ENCODE measurements at regions not wholly inside any gene's neighbourhood (a gene's known extent, or its start where the extent isn't known, plus 50 kb on each side); places are given as distances from the start of the nearest gene placed in this dataset.
"Not testable (repeated sequence)": the region's sequence is repeated elsewhere in the genome, so short reads cannot be mapped to it uniquely, and the experiment has no call there.

- 80% methylated on average over 1 of the region's 2 CpGs for WGBS (ENCODE audit: insufficient coverage)
- H3K27ac ChIP-seq (ENCODE audit: insufficient read depth in 1 of 2, low read depth in 1 of 2, low read length in 2 of 2, poor library complexity in 1 of 2, severe bottlenecking in 2 of 2), result no peak overlapping the region
- no peak overlapping the region for H3K4me3 ChIP-seq (ENCODE audit: control insufficient read depth in 1 of 7, extremely low read depth in 1 of 7, insufficient read depth in 4 of 7, low read depth in 2 of 7, low read length in 6 of 7)
- POLR2A ChIA-PET, result no interaction called here
- no peaks in the 10 kb centered on the region for H3K27me3 ChIP-seq (replicated peaks in 2 of 5; ENCODE audit: control insufficient read depth in 4 of 5, insufficient read depth in 5 of 5, low read length in 4 of 5)
- CTCF ChIA-PET, result no interaction called here
- no peak for DNase-seq
- H3K4me1 ChIP-seq (ENCODE audit: control extremely low read depth in 1 of 4, control insufficient read depth in 4 of 4, insufficient read depth in 4 of 4, low read length in 3 of 4), result no peaks in the 10 kb centered on the region
- H3K36me3 ChIP-seq (ENCODE audit: control insufficient read depth in 4 of 4, insufficient read depth in 4 of 4, low read length in 3 of 4), result no peaks in the 10 kb centered on the region
- no peaks in the 10 kb centered on the region for H3K9me3 ChIP-seq (ENCODE audit: control extremely low read depth in 1 of 5, control insufficient read depth in 4 of 5, insufficient read depth in 2 of 5, low read depth in 1 of 5, low read length in 4 of 5)
Observed at GRCh38 chr5:8730194-8730593, 815.7 kb downstream of the SEMA5A start.

- H3K4me1 ChIP-seq (ENCODE audit: control extremely low read depth in 1 of 4, control insufficient read depth in 4 of 4, insufficient read depth in 4 of 4, low read length in 3 of 4); CTCF ChIA-PET; H3K36me3 ChIP-seq (ENCODE audit: control insufficient read depth in 4 of 4, insufficient read depth in 4 of 4, low read length in 3 of 4); H3K4me3 ChIP-seq (ENCODE audit: control insufficient read depth in 1 of 7, extremely low read depth in 1 of 7, insufficient read depth in 4 of 7, low read depth in 2 of 7, low read length in 6 of 7); POLR2A ChIA-PET; H3K9me3 ChIP-seq (ENCODE audit: control extremely low read depth in 1 of 5, control insufficient read depth in 4 of 5, insufficient read depth in 2 of 5, low read depth in 1 of 5, low read length in 4 of 5); H3K27ac ChIP-seq (ENCODE audit: insufficient read depth in 1 of 2, low read depth in 1 of 2, low read length in 2 of 2, poor library complexity in 1 of 2, severe bottlenecking in 2 of 2); DNase-seq; H3K27me3 ChIP-seq (replicated peaks in 2 of 5; ENCODE audit: control insufficient read depth in 4 of 5, insufficient read depth in 5 of 5, low read length in 4 of 5): not testable (repeated sequence)
- WGBS (ENCODE audit: insufficient coverage), result 92% methylated on average over 5 of the region's 7 CpGs
Observed at GRCh38 chr5:8731110-8731509, 814.8 kb downstream of the SEMA5A start.

GRCh38 chr5:8740595-8740994 is 805.3 kb downstream of the SEMA5A start:
- no peak overlapping the region for H3K27ac ChIP-seq (ENCODE audit: insufficient read depth in 1 of 2, low read depth in 1 of 2, low read length in 2 of 2, poor library complexity in 1 of 2, severe bottlenecking in 2 of 2)
- H3K27me3 ChIP-seq (replicated peaks in 2 of 5; ENCODE audit: control insufficient read depth in 4 of 5, insufficient read depth in 5 of 5, low read length in 4 of 5), result no peaks in the 10 kb centered on the region
- no CpG with 5 or more reads among the region's 7 CpGs for WGBS (ENCODE audit: insufficient coverage)
- H3K4me1 ChIP-seq (ENCODE audit: control extremely low read depth in 1 of 4, control insufficient read depth in 4 of 4, insufficient read depth in 4 of 4, low read length in 3 of 4), result no peaks in the 10 kb centered on the region
- no peak for DNase-seq
- ChIA-PET CTCF (no interaction called here), POLR2A (no interaction called here)
- no peaks in the 10 kb centered on the region for H3K36me3 ChIP-seq (ENCODE audit: control insufficient read depth in 4 of 4, insufficient read depth in 4 of 4, low read length in 3 of 4)
- H3K9me3 ChIP-seq (ENCODE audit: control extremely low read depth in 1 of 5, control insufficient read depth in 4 of 5, insufficient read depth in 2 of 5, low read depth in 1 of 5, low read length in 4 of 5), result no peaks in the 10 kb centered on the region
- no peak overlapping the region for H3K4me3 ChIP-seq (ENCODE audit: control insufficient read depth in 1 of 7, extremely low read depth in 1 of 7, insufficient read depth in 4 of 7, low read depth in 2 of 7, low read length in 6 of 7)

GRCh38 chr5:8749556-8749955 is 796.3 kb downstream of the SEMA5A start:
- no CpG with 5 or more reads among the region's 2 CpGs for WGBS (ENCODE audit: insufficient coverage)
- CTCF ChIA-PET, result no interaction called here

GRCh38 chr5:8750100-8750499 is 795.8 kb downstream of the SEMA5A start:
- POLR2A ChIA-PET, result no interaction called here
- Histone ChIP-seq H3K4me3 (ENCODE audit: control insufficient read depth in 1 of 7, extremely low read depth in 1 of 7, insufficient read depth in 4 of 7, low read depth in 2 of 7, low read length in 6 of 7) (no peak overlapping the region), H3K27ac (ENCODE audit: insufficient read depth in 1 of 2, low read depth in 1 of 2, low read length in 2 of 2, poor library complexity in 1 of 2, severe bottlenecking in 2 of 2) (no peak overlapping the region), H3K9me3 (ENCODE audit: control extremely low read depth in 1 of 5, control insufficient read depth in 4 of 5, insufficient read depth in 2 of 5, low read depth in 1 of 5, low read length in 4 of 5) (no peaks in the 10 kb centered on the region), H3K36me3 (ENCODE audit: control insufficient read depth in 4 of 4, insufficient read depth in 4 of 4, low read length in 3 of 4) (no peaks in the 10 kb centered on the region), H3K27me3 (replicated peaks in 2 of 5; ENCODE audit: control insufficient read depth in 4 of 5, insufficient read depth in 5 of 5, low read length in 4 of 5) (no peaks in the 10 kb centered on the region), H3K4me1 (ENCODE audit: control extremely low read depth in 1 of 4, control insufficient read depth in 4 of 4, insufficient read depth in 4 of 4, low read length in 3 of 4) (no peaks in the 10 kb centered on the region)
- CTCF ChIA-PET, result no interaction called here
- DNase-seq, result no peak

More at GRCh38 chr5:8749556-8749955, 796.3 kb downstream of the SEMA5A start:
- DNase-seq, result no peak
- Histone ChIP-seq H3K27ac (ENCODE audit: insufficient read depth in 1 of 2, low read depth in 1 of 2, low read length in 2 of 2, poor library complexity in 1 of 2, severe bottlenecking in 2 of 2) (no peak overlapping the region), H3K36me3 (ENCODE audit: control insufficient read depth in 4 of 4, insufficient read depth in 4 of 4, low read length in 3 of 4) (no peaks in the 10 kb centered on the region), H3K4me1 (ENCODE audit: control extremely low read depth in 1 of 4, control insufficient read depth in 4 of 4, insufficient read depth in 4 of 4, low read length in 3 of 4) (no peaks in the 10 kb centered on the region), H3K4me3 (ENCODE audit: control insufficient read depth in 1 of 7, extremely low read depth in 1 of 7, insufficient read depth in 4 of 7, low read depth in 2 of 7, low read length in 6 of 7) (no peak overlapping the region), H3K9me3 (ENCODE audit: control extremely low read depth in 1 of 5, control insufficient read depth in 4 of 5, insufficient read depth in 2 of 5, low read depth in 1 of 5, low read length in 4 of 5) (no peaks in the 10 kb centered on the region), H3K27me3 (replicated peaks in 2 of 5; ENCODE audit: control insufficient read depth in 4 of 5, insufficient read depth in 5 of 5, low read length in 4 of 5) (no peaks in the 10 kb centered on the region)
- POLR2A ChIA-PET, result no interaction called here

GRCh38 chr5:8751971-8752370 is 793.9 kb downstream of the SEMA5A start:
- no peaks in the 10 kb centered on the region for H3K36me3 ChIP-seq (ENCODE audit: control insufficient read depth in 4 of 4, insufficient read depth in 4 of 4, low read length in 3 of 4)
- CTCF ChIA-PET, result interaction anchor here (1.3 kb wide), 1 partner anchor 462 kb away, joined by 3 read pairs; no protein-coding TSS in a partner anchor
- POLR2A ChIA-PET, result no interaction called here
- no peak overlapping the region for H3K27ac ChIP-seq (ENCODE audit: insufficient read depth in 1 of 2, low read depth in 1 of 2, low read length in 2 of 2, poor library complexity in 1 of 2, severe bottlenecking in 2 of 2)
- H3K4me1 ChIP-seq (ENCODE audit: control extremely low read depth in 1 of 4, control insufficient read depth in 4 of 4, insufficient read depth in 4 of 4, low read length in 3 of 4), result no peaks in the 10 kb centered on the region
- no peaks in the 10 kb centered on the region for H3K9me3 ChIP-seq (ENCODE audit: control extremely low read depth in 1 of 5, control insufficient read depth in 4 of 5, insufficient read depth in 2 of 5, low read depth in 1 of 5, low read length in 4 of 5)
- no peaks in the 10 kb centered on the region for H3K27me3 ChIP-seq (replicated peaks in 2 of 5; ENCODE audit: control insufficient read depth in 4 of 5, insufficient read depth in 5 of 5, low read length in 4 of 5)
- H3K4me3 ChIP-seq (ENCODE audit: control insufficient read depth in 1 of 7, extremely low read depth in 1 of 7, insufficient read depth in 4 of 7, low read depth in 2 of 7, low read length in 6 of 7), result no peak overlapping the region
- no peak for DNase-seq
- no CpG with 5 or more reads among the region's 4 CpGs for WGBS (ENCODE audit: insufficient coverage)

- Histone ChIP-seq H3K36me3 (ENCODE audit: control insufficient read depth in 4 of 4, insufficient read depth in 4 of 4, low read length in 3 of 4) (no peaks in the 10 kb centered on the region), H3K4me3 (ENCODE audit: control insufficient read depth in 1 of 7, extremely low read depth in 1 of 7, insufficient read depth in 4 of 7, low read depth in 2 of 7, low read length in 6 of 7) (no peak overlapping the region), H3K9me3 (ENCODE audit: control extremely low read depth in 1 of 5, control insufficient read depth in 4 of 5, insufficient read depth in 2 of 5, low read depth in 1 of 5, low read length in 4 of 5) (no peaks in the 10 kb centered on the region), H3K27me3 (replicated peaks in 2 of 5; ENCODE audit: control insufficient read depth in 4 of 5, insufficient read depth in 5 of 5, low read length in 4 of 5) (no peaks in the 10 kb centered on the region), H3K27ac (ENCODE audit: insufficient read depth in 1 of 2, low read depth in 1 of 2, low read length in 2 of 2, poor library complexity in 1 of 2, severe bottlenecking in 2 of 2) (no peak overlapping the region), H3K4me1 (ENCODE audit: control extremely low read depth in 1 of 4, control insufficient read depth in 4 of 4, insufficient read depth in 4 of 4, low read length in 3 of 4) (no peaks in the 10 kb centered on the region)
- WGBS (ENCODE audit: insufficient coverage), result no CpG with 5 or more reads among the region's 1 CpG
- ChIA-PET POLR2A (no interaction called here), CTCF (interaction anchor here (0.7 to 1.3 kb wide), 2 partner anchors 454 to 461 kb away, joined by 3 read pairs; no protein-coding TSS in a partner anchor)
- no peak for DNase-seq
Observed at GRCh38 chr5:8752595-8752994, 793.3 kb downstream of the SEMA5A start.
